Endothelial cell of umbilical vein (primary cell): ENCODE measurements at regions not wholly inside any gene's neighbourhood (a gene's known extent, or its start where the extent isn't known, plus 50 kb on each side); places are given as distances from the start of the nearest gene placed in this dataset.

ENCODE experiments used
- BruUV-seq: library from RNA; stranded (reverse); fragments of 400-500 nt; replicated peaks from 2 replicates; lab custom pipeline; 2021; lab: Mats Ljungman, UMichigan
- CTCF ChIA-PET: fragments of 300-600, 350-600 bp; sonication (Branson Sonifier 250); formaldehyde crosslinking; loops from one replicate; lab custom pipeline; 2021; ENCODE audit warnings: antibody characterized with exemption, inconsistent platforms; lab: Charles Lee
- POLR2A ChIA-PET: fragments of 300-600, 350-600 bp; sonication (Branson Sonifier 250); formaldehyde crosslinking; loops from one replicate; lab custom pipeline; 2021; ENCODE audit warnings: antibody characterized with exemption, inconsistent platforms; lab: Charles Lee
- DNase-seq: peaks from one replicate; pipeline ENCODE4 v3.0.0-alpha.2; 2011; ENCODE audit warnings: low read depth, low spot score
- FAIRE-seq: peaks from 2 replicates; lab custom pipeline; 2011; peaks lifted over from hg19 to GRCh38; lab: Jason Lieb, UNC
- H2AFZ ChIP-seq: 2 replicates; pipeline ENCODE4 v1.6.0; 2012; ENCODE audit warnings: low read depth, low read length, control low read depth, inconsistent platforms
- H3K27ac ChIP-seq: 2 replicates; pipeline ENCODE4 v1.5.1; 2011; ENCODE audit warnings: low read depth, mild to moderate bottlenecking, control low read depth, low read length, moderate library complexity; ENCODE audit not compliant: insufficient read depth
- H3K27me3 ChIP-seq, 2 experiments: 2 replicates each; pipeline versions ENCODE4 v1.6.0 to v1.6.1; 2011; ENCODE audit warnings: low read length in 2 of 2, mixed read lengths in 1 of 2; ENCODE audit not compliant: control insufficient read depth in 2 of 2, insufficient read depth in 2 of 2
- H3K36me3 ChIP-seq, 2 experiments: 2 replicates in 1 of 2; 3 replicates in 1 of 2; pipeline ENCODE4 v1.5.1; 2011; ENCODE audit warnings: low read length in 2 of 2, mild to moderate bottlenecking in 1 of 2, moderate library complexity in 1 of 2; ENCODE audit not compliant: control insufficient read depth in 2 of 2, insufficient read depth in 2 of 2; ENCODE audit errors: extremely low read depth in 1 of 2
- H3K4me1 ChIP-seq: 3 replicates; pipeline ENCODE4 v1.5.1; 2011; ENCODE audit warnings: mild to moderate bottlenecking, low read length; ENCODE audit not compliant: control insufficient read depth, insufficient read depth; ENCODE audit errors: extremely low read depth
- H3K4me2 ChIP-seq: 2 replicates; pipeline ENCODE4 v1.6.1; 2011; ENCODE audit warnings: low read length, control low read depth, mixed read lengths; ENCODE audit not compliant: insufficient read depth
- H3K4me3 ChIP-seq, 3 experiments: fragments of 200-600 bp in 1 of 3; sonication (generic), shearing (Covaris generic) in 1 of 3; replicated peaks in 1 of 3; 2 replicates each; pipeline ENCODE4 v1.5.1; 2011 to 2016; ENCODE audit warnings: control low read depth in 3 of 3, low read length in 3 of 3, mild to moderate bottlenecking in 2 of 3, inconsistent platforms in 1 of 3, low read depth in 1 of 3, moderate library complexity in 1 of 3; ENCODE audit not compliant: insufficient read depth in 1 of 3
- H3K79me2 ChIP-seq: 2 replicates; pipeline ENCODE4 v1.6.0; 2012; ENCODE audit warnings: low read length, inconsistent platforms; ENCODE audit not compliant: control insufficient read depth, insufficient read depth
- H3K9ac ChIP-seq: replicated peaks from 2 replicates; pipeline ENCODE3; 2011; ENCODE audit warnings: low read length, control low read depth; ENCODE audit not compliant: insufficient read depth; ENCODE audit errors: extremely low read depth
- H3K9me1 ChIP-seq: replicated peaks from 3 replicates; pipeline ENCODE4 v1.6.0; 2011; ENCODE audit warnings: mild to moderate bottlenecking, low read length; ENCODE audit not compliant: control insufficient read depth, insufficient read depth; ENCODE audit errors: extremely low read depth
- H3K9me3 ChIP-seq: replicated peaks from 2 replicates; pipeline ENCODE4 v1.5.1; 2012; ENCODE audit warnings: low read length, inconsistent platforms; ENCODE audit not compliant: control insufficient read depth, insufficient read depth
- H4K20me1 ChIP-seq: replicated peaks from 2 replicates; pipeline ENCODE3; 2011; ENCODE audit warnings: mild to moderate bottlenecking, low read length; ENCODE audit not compliant: control insufficient read depth, insufficient read depth; ENCODE audit errors: extremely low read depth
- EZH2 ChIP-seq: IDR thresholded peaks from 2 replicates; pipeline ENCODE4 v1.6.1; 2012; ENCODE audit warnings: borderline replicate concordance, low read depth, mild to moderate bottlenecking, moderate library complexity, low read length, inconsistent platforms; ENCODE audit not compliant: severe bottlenecking
- FOS ChIP-seq: IDR thresholded peaks from 2 replicates; pipeline ENCODE4 v1.6.1; 2011; ENCODE audit warnings: mild to moderate bottlenecking, low read length, moderate library complexity, borderline replicate concordance; ENCODE audit not compliant: insufficient read depth
- GATA2 ChIP-seq: IDR thresholded peaks from 2 replicates; pipeline ENCODE4 v1.7.0; 2011; ENCODE audit warnings: low read depth, mild to moderate bottlenecking, moderate library complexity, mixed read lengths, low read length; ENCODE audit not compliant: insufficient read length, insufficient read depth
- JUN ChIP-seq: IDR thresholded peaks from 2 replicates; pipeline ENCODE4 v1.6.1; 2011; ENCODE audit warnings: borderline replicate concordance, low read depth; ENCODE audit not compliant: insufficient read length, insufficient read depth
- MYC ChIP-seq: IDR thresholded peaks from one replicate; pipeline ENCODE4 v1.6.1; 2011; ENCODE audit warnings: mild to moderate bottlenecking, low read depth, low read length
- POLR2A ChIP-seq: IDR thresholded peaks from 2 replicates; pipeline ENCODE4 v1.6.1; 2012; ENCODE audit warnings: low read depth, mild to moderate bottlenecking, control low read depth, low read length
- POLR2AphosphoS5 ChIP-seq: IDR thresholded peaks from 2 replicates; pipeline ENCODE4 v1.6.1; 2012; ENCODE audit warnings: low read depth, mild to moderate bottlenecking, control low read depth, low read length, moderate library complexity; ENCODE audit not compliant: insufficient read depth
- dilution Hi-C: fragments of 300-500 bp; cut with MboI; formaldehyde crosslinking; loops from one replicate; pipeline ENCODE4 v1.15.0; 2019; ENCODE audit warnings: low sequenced_read_pairs; ENCODE audit not compliant: extremely low pct_ligation_motif_present
- intact Hi-C: fragments of 100-400 bp; cut with micrococcal nuclease; formaldehyde crosslinking; loops from one replicate; pipeline ENCODE4 v1.10.0; 2022
- TF ChIP-seq, protein P1 (sequence below): IDR thresholded peaks from 2 replicates; pipeline ENCODE4 v1.6.1; 2011; ENCODE audit not compliant: insufficient read depth, insufficient read length
- TF ChIP-seq, protein P2 (sequence below), 2 donors: IDR thresholded peaks; 1 replicate in 1 of 2; 2 replicates in 1 of 2; pipeline ENCODE4 v1.5.1; 2011; ENCODE audit warnings: low read length in 2 of 2, mild to moderate bottlenecking in 2 of 2, moderate library complexity in 2 of 2, control low read depth in 1 of 2, inconsistent platforms in 1 of 2, low read depth in 1 of 2; ENCODE audit not compliant: insufficient read depth in 1 of 2; ENCODE audit errors: extremely low read depth in 1 of 2

DNA sequence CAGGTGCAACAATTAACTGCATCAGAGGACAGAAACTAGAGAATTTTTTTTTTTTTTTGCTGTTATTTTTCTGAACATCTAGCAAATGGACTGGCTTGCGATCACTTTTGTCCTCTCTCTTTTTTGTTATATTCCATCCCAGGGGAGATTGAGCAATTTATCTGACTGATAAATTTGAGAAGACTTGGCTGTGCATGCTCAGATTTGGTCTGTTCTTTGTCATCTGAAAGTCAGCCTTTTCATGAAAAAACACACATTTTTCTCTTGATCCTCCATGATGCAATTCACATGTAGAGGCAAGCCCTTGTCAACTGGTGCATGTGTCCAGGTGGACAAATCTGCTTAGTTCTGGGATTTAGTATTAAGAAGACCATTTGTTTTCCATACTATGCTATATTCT is 309.3 kb downstream of the LRRC3B start:
- FAIRE-seq = no peak
- H3K4me1 ChIP-seq = no peaks in the 10 kb centered on the region
- CTCF ChIA-PET = no interaction called here

More for the DNA sequence above, 309.3 kb downstream of the LRRC3B start:
- no peaks in the 10 kb centered on the region for H3K36me3 ChIP-seq
- no peak overlapping the region for H3K4me2 ChIP-seq
- BruUV-seq = no TSS peak
- DNase-seq = no peak
- POLR2A ChIA-PET = no interaction called here
- dilution Hi-C loops = no loop called here
- no peaks in the 10 kb centered on the region for H3K9me1 ChIP-seq
- H3K27ac ChIP-seq = no peak overlapping the region
- TF ChIP-seq, protein P1, sequence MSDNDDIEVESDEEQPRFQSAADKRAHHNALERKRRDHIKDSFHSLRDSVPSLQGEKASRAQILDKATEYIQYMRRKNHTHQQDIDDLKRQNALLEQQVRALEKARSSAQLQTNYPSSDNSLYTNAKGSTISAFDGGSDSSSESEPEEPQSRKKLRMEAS = no peak
- TF ChIP-seq FOS (no peak), POLR2AphosphoS5 (no peak), EZH2 (no peak), POLR2A (no peak), MYC (no peak), JUN (no peak), GATA2 (no peak)
- TF ChIP-seq, protein P2, sequence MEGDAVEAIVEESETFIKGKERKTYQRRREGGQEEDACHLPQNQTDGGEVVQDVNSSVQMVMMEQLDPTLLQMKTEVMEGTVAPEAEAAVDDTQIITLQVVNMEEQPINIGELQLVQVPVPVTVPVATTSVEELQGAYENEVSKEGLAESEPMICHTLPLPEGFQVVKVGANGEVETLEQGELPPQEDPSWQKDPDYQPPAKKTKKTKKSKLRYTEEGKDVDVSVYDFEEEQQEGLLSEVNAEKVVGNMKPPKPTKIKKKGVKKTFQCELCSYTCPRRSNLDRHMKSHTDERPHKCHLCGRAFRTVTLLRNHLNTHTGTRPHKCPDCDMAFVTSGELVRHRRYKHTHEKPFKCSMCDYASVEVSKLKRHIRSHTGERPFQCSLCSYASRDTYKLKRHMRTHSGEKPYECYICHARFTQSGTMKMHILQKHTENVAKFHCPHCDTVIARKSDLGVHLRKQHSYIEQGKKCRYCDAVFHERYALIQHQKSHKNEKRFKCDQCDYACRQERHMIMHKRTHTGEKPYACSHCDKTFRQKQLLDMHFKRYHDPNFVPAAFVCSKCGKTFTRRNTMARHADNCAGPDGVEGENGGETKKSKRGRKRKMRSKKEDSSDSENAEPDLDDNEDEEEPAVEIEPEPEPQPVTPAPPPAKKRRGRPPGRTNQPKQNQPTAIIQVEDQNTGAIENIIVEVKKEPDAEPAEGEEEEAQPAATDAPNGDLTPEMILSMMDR (IDR thresholded peaks at IDR 0.05; ENCODE audit: extremely low read depth in 1 of 2, insufficient read depth in 1 of 2, low read depth in 1 of 2, low read length in 2 of 2) = no peak
- H3K9me3 ChIP-seq = no peaks in the 10 kb centered on the region
- intact Hi-C loops = no loop called here
- H3K27me3 ChIP-seq = no peaks in the 10 kb centered on the region
- no peaks in the 10 kb centered on the region for H3K79me2 ChIP-seq
- H4K20me1 ChIP-seq = no peaks in the 10 kb centered on the region
- no peak overlapping the region for H3K4me3 ChIP-seq
- no peak overlapping the region for H2AFZ ChIP-seq
- no peak overlapping the region for H3K9ac ChIP-seq
